Right cardiac atrium (tissue), 5 donors: ENCODE measurements at regions not wholly inside any gene's neighbourhood (a gene's known extent, or its start where the extent isn't known, plus 50 kb on each side); places are given as distances from the start of the nearest gene placed in this dataset.
"Not testable (repeated sequence)": the region's sequence is repeated elsewhere in the genome, so short reads cannot be mapped to it uniquely, and the experiment has no call there.

Source experiments
- ATAC-seq, 2 donors: fragments of 200-7000 bp; cut with Tn5 transposase; one replicate each; pipeline versions ENCODE4 v1.8.0 to v1.9.1; 2020; ENCODE audit warnings: moderate library complexity in 2 of 2, mild to moderate bottlenecking in 1 of 2
- DNase-seq, 3 donors: peaks; one replicate each; pipeline ENCODE4 v3.0.0-alpha.2; 2020
- H3K27ac ChIP-seq: one replicate; pipeline ENCODE4 v1.5.1; 2013; ENCODE audit warnings: mild to moderate bottlenecking, low read length, control low read depth, moderate library complexity
- H3K27me3 ChIP-seq: one replicate; pipeline ENCODE4 v1.6.1; 2013; ENCODE audit not compliant: control insufficient read depth, insufficient read depth
- H3K4me1 ChIP-seq: one replicate; pipeline ENCODE4 v1.6.1; 2013; ENCODE audit warnings: low read length; ENCODE audit not compliant: control insufficient read depth, insufficient read depth
- H3K4me3 ChIP-seq: one replicate; pipeline ENCODE4 v1.5.1; 2013; ENCODE audit warnings: low read length, control low read depth
- H3K9me3 ChIP-seq: one replicate; pipeline ENCODE4 v1.6.1; 2013; ENCODE audit warnings: low read length; ENCODE audit not compliant: control insufficient read depth
- WGBS: extraction: QIAGEN DNeasy Blood & Tissue Kit; methylation state at CpG from one replicate; pipeline ENCODE4 v1.1.7; 2013; 5-methylcytosine and 5-hydroxymethylcytosine counted together
- intact Hi-C, 4 donors: fragments of 100-400 bp; cut with DNase I; formaldehyde crosslinking; loops; one replicate each; pipeline versions ENCODE4 v1.11.0 to v1.14.0; 2022 to 2023
- donor health status: healthy with polysubstance abuse.
- donor health status: DM: no; HTN: yes; CAD: no.
- donor health status: DM: no; HTN: no; CAD: no.
- donor health status: DM: no; HTN: yes; CAD: no; lungs with severe emphysema.
- donor health status: DM: yes; HTN: yes; CAD: no.

- Histone ChIP-seq H3K4me1 (no peaks in the 10 kb centered on the region), H3K27me3 (no peaks in the 10 kb centered on the region), H3K4me3 (no peak overlapping the region), H3K9me3 (no peaks in the 10 kb centered on the region), H3K27ac (no peak overlapping the region)
- DNase-seq = no peak
- 59% methylated on average over 13 of the region's 13 CpGs for WGBS
- intact Hi-C loops = no loop called here
- ATAC-seq = no peak
These were observed 343.0 kb upstream of the NCAM1 start for GRCh38 chr11:112617977-112618826.

GRCh38 chr11:112619106-112619505, 342.1 kb upstream of the NCAM1 start:
- Histone ChIP-seq H3K27me3 (no peaks in the 10 kb centered on the region), H3K4me1 (no peaks in the 10 kb centered on the region), H3K27ac (no peak overlapping the region), H3K4me3 (no peak overlapping the region), H3K9me3 (no peaks in the 10 kb centered on the region)
- intact Hi-C loops = no loop called here
- ATAC-seq (no peak), DNase-seq (no peak)
- WGBS = 79% methylated on average over 5 of the region's 5 CpGs

GRCh38 chr11:112620621-112621394, 340.4 kb upstream of the NCAM1 start:
- Histone ChIP-seq H3K4me1 (no peaks in the 10 kb centered on the region), H3K9me3 (no peaks in the 10 kb centered on the region), H3K4me3 (no peak overlapping the region), H3K27ac (no peak overlapping the region), H3K27me3 (no peaks in the 10 kb centered on the region)
- WGBS = 76% methylated on average over 7 of the region's 7 CpGs
- DNase-seq (no peak), ATAC-seq (no peak)
- intact Hi-C loops = no loop called here

GRCh38 chr11:112623057-112623456, 338.2 kb upstream of the NCAM1 start:
- intact Hi-C loops = no loop called here
- WGBS = 64% methylated on average over 1 of the region's 1 CpG
- Histone ChIP-seq H3K27ac (no peak overlapping the region), H3K4me3 (no peak overlapping the region), H3K9me3 (no peaks in the 10 kb centered on the region), H3K27me3 (no peaks in the 10 kb centered on the region), H3K4me1 (no peaks in the 10 kb centered on the region)
- no peak for ATAC-seq
- DNase-seq = no peak

- DNase-seq = no peak
- H3K27ac ChIP-seq = no peak overlapping the region
- H3K9me3 ChIP-seq = no peaks in the 10 kb centered on the region
- H3K27me3 ChIP-seq = no peaks in the 10 kb centered on the region
- intact Hi-C loops = no loop called here
- no peak overlapping the region for H3K4me3 ChIP-seq
- H3K4me1 ChIP-seq = no peaks in the 10 kb centered on the region
- no peak for ATAC-seq
- WGBS = 71% methylated on average over 4 of the region's 4 CpGs
These were observed 336.8 kb upstream of the NCAM1 start for GRCh38 chr11:112624431-112624830.

GRCh38 chr11:112624971-112625370, 336.2 kb upstream of the NCAM1 start:
- ATAC-seq, H3K27me3 ChIP-seq, intact Hi-C loops, H3K4me3 ChIP-seq, H3K27ac ChIP-seq, H3K9me3 ChIP-seq, H3K4me1 ChIP-seq, DNase-seq: not testable (repeated sequence)
- 82% methylated on average over 2 of the region's 2 CpGs for WGBS

- intact Hi-C loops = no loop called here
- Histone ChIP-seq H3K27me3 (no peaks in the 10 kb centered on the region), H3K4me3 (no peak overlapping the region), H3K27ac (no peak overlapping the region), H3K4me1 (no peaks in the 10 kb centered on the region), H3K9me3 (no peaks in the 10 kb centered on the region)
- DNase-seq (no peak), ATAC-seq (no peak)
- WGBS = 80% methylated on average over 3 of the region's 3 CpGs
These were observed 335.4 kb upstream of the NCAM1 start for GRCh38 chr11:112625814-112626213.

- WGBS = 85% methylated on average over 1 of the region's 1 CpG
- peaks cover 2% of the 10 kb centered on the region for H3K4me1 ChIP-seq
- no peak for DNase-seq
- no peak overlapping the region for H3K4me3 ChIP-seq
- no peaks in the 10 kb centered on the region for H3K9me3 ChIP-seq
- H3K27ac ChIP-seq = no peak overlapping the region
- no peaks in the 10 kb centered on the region for H3K27me3 ChIP-seq
- ATAC-seq = no peak
- intact Hi-C loops = no loop called here
These were observed 334.5 kb upstream of the NCAM1 start for GRCh38 chr11:112626731-112627130.

- DNase-seq (no peak), ATAC-seq (no peak)
- intact Hi-C loops = no loop called here
- H3K27me3 ChIP-seq = no peaks in the 10 kb centered on the region
- no peak overlapping the region for H3K4me3 ChIP-seq
- H3K9me3 ChIP-seq = no peaks in the 10 kb centered on the region
- peaks cover 2% of the 10 kb centered on the region for H3K4me1 ChIP-seq
- no peak overlapping the region for H3K27ac ChIP-seq
- WGBS = 73% methylated on average over 2 of the region's 2 CpGs
These were observed 333.6 kb upstream of the NCAM1 start for GRCh38 chr11:112627588-112628045.

- Histone ChIP-seq H3K4me3 (no peak overlapping the region), H3K27me3 (no peaks in the 10 kb centered on the region), H3K4me1 (peaks cover 2% of the 10 kb centered on the region), H3K9me3 (no peaks in the 10 kb centered on the region), H3K27ac (no peak overlapping the region)
- intact Hi-C loops = no loop called here
- DNase-seq (no peak), ATAC-seq (no peak)
- WGBS = 73% methylated on average over 3 of the region's 3 CpGs
These were observed 332.5 kb upstream of the NCAM1 start for GRCh38 chr11:112628676-112629075.

- no peaks in the 10 kb centered on the region for H3K9me3 ChIP-seq
- 78% methylated on average over 2 of the region's 2 CpGs for WGBS
- DNase-seq = no peak
- ATAC-seq = no peak
- peaks cover 2% of the 10 kb centered on the region for H3K4me1 ChIP-seq
- no peaks in the 10 kb centered on the region for H3K27me3 ChIP-seq
- intact Hi-C loops = no loop called here
- no peak overlapping the region for H3K4me3 ChIP-seq
- no peak overlapping the region for H3K27ac ChIP-seq
These were observed 330.7 kb upstream of the NCAM1 start for GRCh38 chr11:112630496-112630895.
